OCI-LY3 (cell line): ENCODE measurements at regions not wholly inside any gene's neighbourhood (a gene's known extent, or its start where the extent isn't known, plus 50 kb on each side); places are given as distances from the start of the nearest gene placed in this dataset.

ENCODE experiments used
- EZH2phosphoT487 ChIP-seq: fragments of 200-600 bp; shearing (Covaris generic); IDR thresholded peaks from 2 replicates; pipeline ENCODE4 v1.6.1; 2018; ENCODE audit warnings: antibody characterized with exemption, mixed run types, low read depth
- TF ChIP-seq, protein P1 (sequence below): fragments of 200-600, 300-600 bp; sonication (generic); IDR thresholded peaks from 2 replicates; pipeline ENCODE4 v1.5.1; 2014; ENCODE audit warnings: antibody characterized with exemption, low read length, low read depth

GRCh38 chr5:159424123-159424522 lies 93.8 kb upstream of the IL12B start:
- TF ChIP-seq, protein P1, sequence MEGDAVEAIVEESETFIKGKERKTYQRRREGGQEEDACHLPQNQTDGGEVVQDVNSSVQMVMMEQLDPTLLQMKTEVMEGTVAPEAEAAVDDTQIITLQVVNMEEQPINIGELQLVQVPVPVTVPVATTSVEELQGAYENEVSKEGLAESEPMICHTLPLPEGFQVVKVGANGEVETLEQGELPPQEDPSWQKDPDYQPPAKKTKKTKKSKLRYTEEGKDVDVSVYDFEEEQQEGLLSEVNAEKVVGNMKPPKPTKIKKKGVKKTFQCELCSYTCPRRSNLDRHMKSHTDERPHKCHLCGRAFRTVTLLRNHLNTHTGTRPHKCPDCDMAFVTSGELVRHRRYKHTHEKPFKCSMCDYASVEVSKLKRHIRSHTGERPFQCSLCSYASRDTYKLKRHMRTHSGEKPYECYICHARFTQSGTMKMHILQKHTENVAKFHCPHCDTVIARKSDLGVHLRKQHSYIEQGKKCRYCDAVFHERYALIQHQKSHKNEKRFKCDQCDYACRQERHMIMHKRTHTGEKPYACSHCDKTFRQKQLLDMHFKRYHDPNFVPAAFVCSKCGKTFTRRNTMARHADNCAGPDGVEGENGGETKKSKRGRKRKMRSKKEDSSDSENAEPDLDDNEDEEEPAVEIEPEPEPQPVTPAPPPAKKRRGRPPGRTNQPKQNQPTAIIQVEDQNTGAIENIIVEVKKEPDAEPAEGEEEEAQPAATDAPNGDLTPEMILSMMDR, result no peak
- TF ChIP-seq EZH2phosphoT487, result no peak
